Natural killer cell (primary cell): ENCODE measurements at regions not wholly inside any gene's neighbourhood (a gene's known extent, or its start where the extent isn't known, plus 50 kb on each side); places are given as distances from the start of the nearest gene placed in this dataset.

Experiments
- ATAC-seq, 3 donors: fragments of 150-1000 bp in 2 of 3; fragments of 200-7000 bp in 1 of 3; cut with Tn5 transposase; 1 replicate in 1 of 3; 2 replicates in 2 of 3; pipeline ENCODE4 v1.10.0; 2021; ENCODE audit warnings: mild to moderate bottlenecking in 2 of 3, moderate library complexity in 2 of 3
- DNase-seq, 2 donors: peaks; one replicate each; pipeline versions ENCODE4 v3.0.0 to v3.0.0-alpha.2; 2013 to 2021; ENCODE audit warnings: mixed read lengths in 1 of 2
- H3K27ac ChIP-seq: one replicate; pipeline ENCODE4 v1.5.1; 2013; ENCODE audit warnings: mild to moderate bottlenecking, low read length
- H3K27me3 ChIP-seq: one replicate; pipeline ENCODE4 v1.6.1; 2013; ENCODE audit warnings: low read length; ENCODE audit not compliant: control insufficient read depth, insufficient read depth
- H3K36me3 ChIP-seq: one replicate; pipeline ENCODE4 v1.6.1; 2013; ENCODE audit warnings: low read length; ENCODE audit not compliant: control insufficient read depth, insufficient read depth
- H3K4me1 ChIP-seq: one replicate; pipeline ENCODE4 v1.6.1; 2013; ENCODE audit warnings: low read length; ENCODE audit not compliant: control insufficient read depth, insufficient read depth
- H3K4me3 ChIP-seq: one replicate; pipeline ENCODE4 v1.5.1; 2013; ENCODE audit warnings: low read length
- H3K9me3 ChIP-seq: one replicate; pipeline ENCODE4 v1.6.1; 2013; ENCODE audit warnings: low read length; ENCODE audit not compliant: control insufficient read depth, insufficient read depth
- H3K27ac Mint-ChIP-seq, 2 donors: one replicate each; pipeline ENCODE4 v1.8.0; 2022; ENCODE audit warnings: mild to moderate bottlenecking in 2 of 2, mixed read lengths in 2 of 2, moderate library complexity in 1 of 2
- H3K27me3 Mint-ChIP-seq, 2 donors: one replicate each; pipeline ENCODE4 v1.8.0; 2022; ENCODE audit warnings: low read depth in 2 of 2, mixed read lengths in 2 of 2
- H3K36me3 Mint-ChIP-seq: one replicate; pipeline ENCODE4 v1.8.0; 2022; ENCODE audit warnings: mixed read lengths
- H3K4me1 Mint-ChIP-seq, 2 donors: one replicate each; pipeline ENCODE4 v1.8.0; 2022; ENCODE audit warnings: mixed read lengths in 2 of 2
- H3K4me3 Mint-ChIP-seq: one replicate; pipeline ENCODE4 v1.8.0; 2022; ENCODE audit warnings: mild to moderate bottlenecking, moderate library complexity, mixed read lengths
- H3K9me3 Mint-ChIP-seq, 2 donors: one replicate each; pipeline ENCODE4 v1.8.0; 2022; ENCODE audit warnings: mixed read lengths in 2 of 2
- WGBS: methylation state at CpG from one replicate; pipeline ENCODE4 v1.1.7; 2013; ENCODE audit warnings: missing lambda C conversion rate; ENCODE audit not compliant: insufficient coverage; 5-methylcytosine and 5-hydroxymethylcytosine counted together
- intact Hi-C: fragments of 100-400 bp; cut with micrococcal nuclease; formaldehyde crosslinking; loops from one replicate; pipeline ENCODE4 v1.14.2; 2022
- TF ChIP-seq, protein P1 (sequence below): fragments of 200-600 bp; IDR thresholded peaks from one replicate; pipeline ENCODE4 v1.8.0; 2022; ENCODE audit warnings: antibody characterized with exemption

DNA sequence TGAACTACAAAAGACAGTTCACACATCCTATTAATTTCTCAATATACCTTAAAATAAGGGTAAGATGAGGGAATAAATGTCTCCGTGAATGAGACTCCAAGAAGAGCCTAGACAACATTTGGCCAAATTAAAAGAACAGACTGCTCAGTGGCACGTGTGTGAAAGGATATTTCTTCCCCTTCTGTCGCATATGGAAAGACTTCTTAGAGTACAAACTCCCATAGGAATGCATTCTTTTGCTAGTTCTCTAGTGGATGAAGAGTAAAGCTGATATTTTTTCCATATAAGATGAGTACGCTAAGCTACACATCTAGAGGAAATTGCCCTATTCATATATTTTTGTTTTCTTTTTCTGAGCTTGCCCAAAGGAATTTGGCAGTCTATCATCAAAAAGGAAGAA, 710.0 kb upstream of the ID2 start:
- no peak for DNase-seq
- no peaks in the 10 kb centered on the region for H3K36me3 ChIP-seq
- no peaks in the 10 kb centered on the region for H3K27me3 ChIP-seq
- Mint-ChIP-seq H3K27ac (no peak overlapping the region), H3K27me3 (no peaks in the 10 kb centered on the region), H3K4me1 (no peaks in the 10 kb centered on the region), H3K4me3 (no peak overlapping the region), H3K36me3 (peaks cover 19% of the 10 kb centered on the region), H3K9me3 (no peaks in the 10 kb centered on the region)
- TF ChIP-seq, protein P1, sequence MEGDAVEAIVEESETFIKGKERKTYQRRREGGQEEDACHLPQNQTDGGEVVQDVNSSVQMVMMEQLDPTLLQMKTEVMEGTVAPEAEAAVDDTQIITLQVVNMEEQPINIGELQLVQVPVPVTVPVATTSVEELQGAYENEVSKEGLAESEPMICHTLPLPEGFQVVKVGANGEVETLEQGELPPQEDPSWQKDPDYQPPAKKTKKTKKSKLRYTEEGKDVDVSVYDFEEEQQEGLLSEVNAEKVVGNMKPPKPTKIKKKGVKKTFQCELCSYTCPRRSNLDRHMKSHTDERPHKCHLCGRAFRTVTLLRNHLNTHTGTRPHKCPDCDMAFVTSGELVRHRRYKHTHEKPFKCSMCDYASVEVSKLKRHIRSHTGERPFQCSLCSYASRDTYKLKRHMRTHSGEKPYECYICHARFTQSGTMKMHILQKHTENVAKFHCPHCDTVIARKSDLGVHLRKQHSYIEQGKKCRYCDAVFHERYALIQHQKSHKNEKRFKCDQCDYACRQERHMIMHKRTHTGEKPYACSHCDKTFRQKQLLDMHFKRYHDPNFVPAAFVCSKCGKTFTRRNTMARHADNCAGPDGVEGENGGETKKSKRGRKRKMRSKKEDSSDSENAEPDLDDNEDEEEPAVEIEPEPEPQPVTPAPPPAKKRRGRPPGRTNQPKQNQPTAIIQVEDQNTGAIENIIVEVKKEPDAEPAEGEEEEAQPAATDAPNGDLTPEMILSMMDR = no peak
- H3K27ac ChIP-seq = no peak overlapping the region
- no peak overlapping the region for H3K4me3 ChIP-seq
- no peaks in the 10 kb centered on the region for H3K9me3 ChIP-seq
- intact Hi-C loops = no loop called here
- H3K4me1 ChIP-seq = no peaks in the 10 kb centered on the region
- WGBS = 100% methylated on average over 1 of the region's 4 CpGs
- no peak for ATAC-seq

DNA sequence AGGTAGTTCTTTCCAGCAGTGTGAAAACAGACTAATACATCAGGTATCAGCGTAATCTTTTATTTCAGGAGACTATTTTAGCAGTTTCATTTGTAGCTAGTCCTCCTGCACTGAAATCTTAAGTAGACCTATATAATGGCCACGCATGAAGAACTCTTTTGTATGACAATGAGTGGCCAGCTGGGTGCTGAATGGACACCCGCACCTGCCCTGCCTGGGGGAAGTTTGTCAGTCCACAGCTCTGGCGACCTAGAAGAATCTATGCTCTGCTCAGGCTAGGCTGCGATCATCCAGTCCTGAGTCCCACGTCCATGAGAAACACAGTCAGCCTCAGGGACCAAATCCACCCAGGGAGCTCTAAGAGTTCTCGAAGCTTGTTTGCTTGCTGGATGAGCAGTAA, 709.2 kb upstream of the ID2 start:
- no peaks in the 10 kb centered on the region for H3K36me3 ChIP-seq
- no peak overlapping the region for H3K27ac ChIP-seq
- intact Hi-C loops = no loop called here
- DNase-seq (no peak), ATAC-seq (no peak)
- H3K4me3 Mint-ChIP-seq = no peak overlapping the region
- H3K36me3 Mint-ChIP-seq = peaks cover 19% of the 10 kb centered on the region
- H3K27me3 ChIP-seq = no peaks in the 10 kb centered on the region
- H3K4me3 ChIP-seq = no peak overlapping the region
- H3K4me1 ChIP-seq = no peaks in the 10 kb centered on the region
- WGBS = 84% methylated on average over 7 of the region's 7 CpGs
- TF ChIP-seq, protein P1 = no peak
- no peaks in the 10 kb centered on the region for H3K27me3 Mint-ChIP-seq
- no peaks in the 10 kb centered on the region for H3K4me1 Mint-ChIP-seq
- no peaks in the 10 kb centered on the region for H3K9me3 Mint-ChIP-seq
- H3K27ac Mint-ChIP-seq = no peak overlapping the region
- no peaks in the 10 kb centered on the region for H3K9me3 ChIP-seq

DNA sequence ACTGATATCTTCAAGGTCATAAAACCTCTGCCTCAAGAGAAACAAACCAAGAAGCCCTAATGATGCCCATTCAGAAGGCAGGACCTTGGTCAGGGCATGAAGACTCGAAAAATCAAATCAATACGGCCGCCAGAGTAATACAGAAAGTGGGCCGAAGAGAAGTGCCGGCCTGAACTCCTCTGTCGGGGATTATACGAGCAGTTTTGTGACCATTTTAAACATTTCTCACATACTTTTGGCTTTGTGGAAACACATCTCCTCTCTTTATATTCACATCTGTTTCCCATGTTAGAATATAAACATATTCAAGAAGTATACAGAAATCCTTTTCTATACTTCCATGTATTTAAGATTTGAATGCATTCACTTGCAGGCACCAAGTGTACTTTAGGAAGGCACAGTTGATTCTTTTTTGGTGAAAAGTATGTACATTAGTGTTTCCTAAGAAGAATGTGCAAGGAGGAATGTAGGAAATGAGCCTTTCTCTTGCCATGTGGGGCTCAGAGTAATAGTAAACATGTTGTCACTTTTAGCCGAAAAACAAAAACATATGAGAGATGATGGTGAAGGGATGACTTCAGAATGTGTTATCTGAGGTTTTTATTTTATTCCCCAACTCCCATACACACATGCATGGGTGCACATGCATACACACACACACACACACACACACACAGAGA, 707.9 kb upstream of the ID2 start:
- Mint-ChIP-seq H3K27me3 (no peaks in the 10 kb centered on the region), H3K27ac (no peak overlapping the region), H3K4me3 (no peak overlapping the region), H3K4me1 (peaks cover 0 to 5% of the 10 kb centered on the region in 2 donors), H3K36me3 (peaks cover 19% of the 10 kb centered on the region), H3K9me3 (no peaks in the 10 kb centered on the region)
- 95% methylated on average over 7 of the region's 8 CpGs for WGBS
- Histone ChIP-seq H3K4me1 (no peaks in the 10 kb centered on the region), H3K27ac (no peak overlapping the region), H3K9me3 (no peaks in the 10 kb centered on the region), H3K4me3 (no peak overlapping the region), H3K36me3 (no peaks in the 10 kb centered on the region), H3K27me3 (no peaks in the 10 kb centered on the region)
- TF ChIP-seq, protein P1 = no peak
- ATAC-seq (no peak), DNase-seq (no peak)
- intact Hi-C loops = no loop called here

DNA sequence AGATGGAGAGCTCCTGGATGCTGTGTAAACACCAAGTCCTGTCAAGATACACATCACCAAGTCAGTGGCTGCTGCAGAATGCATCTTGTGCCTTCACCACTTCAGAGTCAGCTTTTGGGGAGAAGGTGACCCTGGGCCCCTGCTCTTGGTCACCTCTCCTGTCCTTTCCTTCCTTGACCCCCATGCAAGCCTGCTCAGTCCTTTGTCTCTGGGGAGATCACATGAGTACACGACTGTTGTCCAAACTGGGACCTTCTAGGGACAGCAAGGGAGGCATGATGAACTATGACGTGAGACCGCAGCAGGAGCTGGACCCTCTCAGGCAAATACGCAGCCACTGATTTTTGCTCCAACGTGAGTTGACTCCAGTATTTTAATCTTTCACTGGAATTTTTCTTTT, 706.9 kb upstream of the ID2 start:
- H3K27ac Mint-ChIP-seq = no peak overlapping the region
- H3K9me3 Mint-ChIP-seq = no peaks in the 10 kb centered on the region
- no peaks in the 10 kb centered on the region for H3K27me3 ChIP-seq
- no peak overlapping the region for H3K4me3 Mint-ChIP-seq
- ATAC-seq (no peak), DNase-seq (no peak)
- no peaks in the 10 kb centered on the region for H3K36me3 ChIP-seq
- no peak overlapping the region for H3K4me3 ChIP-seq
- no peak overlapping the region for H3K27ac ChIP-seq
- H3K4me1 Mint-ChIP-seq = peaks cover 0 to 12% of the 10 kb centered on the region in 2 donors
- H3K27me3 Mint-ChIP-seq = no peaks in the 10 kb centered on the region
- 94% methylated on average over 5 of the region's 5 CpGs for WGBS
- no peaks in the 10 kb centered on the region for H3K4me1 ChIP-seq
- H3K36me3 Mint-ChIP-seq = peaks cover 19% of the 10 kb centered on the region
- intact Hi-C loops = no loop called here
- TF ChIP-seq, protein P1 = no peak
- H3K9me3 ChIP-seq = no peaks in the 10 kb centered on the region
